D341Med (cell line): ENCODE measurements at regions not wholly inside any gene's neighbourhood (a gene's known extent, or its start where the extent isn't known, plus 50 kb on each side); places are given as distances from the start of the nearest gene placed in this dataset.

ENCODE experiments used
- DNase-seq: peaks from one replicate; pipeline ENCODE4 v3.0.0; 2012; ENCODE audit warnings: low spot score

- no peak for DNase-seq
Observed at GRCh38 chr6:79764747-79765146, 133.6 kb downstream of the SH3BGRL2 start.

- no peak for DNase-seq
Observed at GRCh38 chr6:79763301-79763700, 132.2 kb downstream of the SH3BGRL2 start.

DNA sequence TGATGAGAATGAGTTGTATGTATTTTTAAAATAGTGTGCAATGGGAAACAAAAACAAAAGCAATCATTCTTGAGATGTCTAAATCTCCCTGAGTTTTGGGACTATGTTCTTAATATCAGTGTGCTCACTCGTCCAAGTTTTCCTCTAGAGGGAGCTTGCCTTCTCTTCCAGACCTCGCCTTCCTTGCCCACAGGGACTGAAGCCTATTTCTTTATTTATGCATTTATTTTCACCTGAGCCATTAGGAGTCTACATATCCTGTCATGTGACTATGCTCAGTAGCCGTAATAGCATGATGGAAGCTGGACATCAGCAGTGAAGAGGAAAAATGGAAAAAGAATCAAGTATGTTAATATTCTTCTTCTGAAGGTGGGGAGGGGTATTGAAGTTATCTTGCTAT is 131.2 kb downstream of the SH3BGRL2 start:
- DNase-seq = no peak

GRCh38 chr6:79756496-79756895 is 125.4 kb downstream of the SH3BGRL2 start:
- DNase-seq = no peak

- no peak for DNase-seq
Observed at GRCh38 chr6:79755967-79756366, 124.8 kb downstream of the SH3BGRL2 start.
